BJ (cell line): ENCODE measurements at regions not wholly inside any gene's neighbourhood (a gene's known extent, or its start where the extent isn't known, plus 50 kb on each side); places are given as distances from the start of the nearest gene placed in this dataset.

Source experiments
- CTCF ChIA-PET: fragments of 350-600 bp; formaldehyde crosslinking; extraction: SDS; loops from one replicate; lab custom pipeline; 2021; ENCODE audit warnings: antibody characterized with exemption, inconsistent platforms; lab: Yijun Ruan, JAX
- POLR2A ChIA-PET: fragments of 300-600 bp; sonication (Branson Sonifier 250); formaldehyde crosslinking; extraction: SDS; loops from one replicate; lab custom pipeline; 2021; ENCODE audit warnings: antibody characterized with exemption; lab: Charles Lee
- DNase-seq: peaks from one replicate; pipeline ENCODE4 v3.0.0-alpha.2; 2011; ENCODE audit warnings: low read depth
- H3K27me3 ChIP-seq: 2 replicates; pipeline ENCODE4 v1.6.0; 2011; ENCODE audit warnings: low read length; ENCODE audit not compliant: control insufficient read depth, insufficient read depth
- H3K36me3 ChIP-seq: 2 replicates; pipeline ENCODE4 v1.5.1; 2011; ENCODE audit warnings: low read length; ENCODE audit not compliant: control insufficient read depth, insufficient read depth
- H3K4me3 ChIP-seq: 2 replicates; pipeline ENCODE4 v1.5.1; 2011; ENCODE audit warnings: low read depth, mild to moderate bottlenecking, control low read depth, low read length
- TF ChIP-seq, protein P1 (sequence below): IDR thresholded peaks from 2 replicates; pipeline ENCODE4 v1.5.1; 2011; ENCODE audit warnings: low read depth, mild to moderate bottlenecking, control low read depth, inconsistent platforms, low read length, moderate library complexity; ENCODE audit not compliant: insufficient read depth

DNA sequence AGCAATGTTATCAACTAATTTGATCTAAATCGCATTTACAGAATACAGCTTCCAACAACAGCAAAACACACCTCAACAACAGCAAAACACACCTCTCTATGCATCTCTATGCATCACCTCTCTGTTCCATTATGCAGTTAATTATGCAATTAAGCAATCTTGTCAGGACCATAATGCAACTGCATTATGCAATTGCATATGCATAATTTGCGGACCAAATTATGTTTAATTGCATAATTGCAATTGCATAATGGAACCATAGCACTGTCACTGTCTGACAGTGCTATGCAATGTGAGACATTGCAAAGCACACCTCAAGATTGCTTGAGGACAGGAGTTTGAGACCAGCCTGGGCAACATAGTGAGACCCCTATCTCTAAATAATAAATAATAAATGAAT is 80.4 kb upstream of the PRSS3 start:
- POLR2A ChIA-PET, result no interaction called here
- CTCF ChIA-PET, result interaction anchor here (0.9 kb wide), 1 partner anchor 82 kb away, joined by 3 read pairs; no protein-coding TSS in a partner anchor
- peaks cover 15% of the 10 kb centered on the region for H3K27me3 ChIP-seq
- H3K4me3 ChIP-seq, result no peak overlapping the region
- TF ChIP-seq, protein P1, sequence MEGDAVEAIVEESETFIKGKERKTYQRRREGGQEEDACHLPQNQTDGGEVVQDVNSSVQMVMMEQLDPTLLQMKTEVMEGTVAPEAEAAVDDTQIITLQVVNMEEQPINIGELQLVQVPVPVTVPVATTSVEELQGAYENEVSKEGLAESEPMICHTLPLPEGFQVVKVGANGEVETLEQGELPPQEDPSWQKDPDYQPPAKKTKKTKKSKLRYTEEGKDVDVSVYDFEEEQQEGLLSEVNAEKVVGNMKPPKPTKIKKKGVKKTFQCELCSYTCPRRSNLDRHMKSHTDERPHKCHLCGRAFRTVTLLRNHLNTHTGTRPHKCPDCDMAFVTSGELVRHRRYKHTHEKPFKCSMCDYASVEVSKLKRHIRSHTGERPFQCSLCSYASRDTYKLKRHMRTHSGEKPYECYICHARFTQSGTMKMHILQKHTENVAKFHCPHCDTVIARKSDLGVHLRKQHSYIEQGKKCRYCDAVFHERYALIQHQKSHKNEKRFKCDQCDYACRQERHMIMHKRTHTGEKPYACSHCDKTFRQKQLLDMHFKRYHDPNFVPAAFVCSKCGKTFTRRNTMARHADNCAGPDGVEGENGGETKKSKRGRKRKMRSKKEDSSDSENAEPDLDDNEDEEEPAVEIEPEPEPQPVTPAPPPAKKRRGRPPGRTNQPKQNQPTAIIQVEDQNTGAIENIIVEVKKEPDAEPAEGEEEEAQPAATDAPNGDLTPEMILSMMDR, result no peak
- no peaks in the 10 kb centered on the region for H3K36me3 ChIP-seq
- no peak for DNase-seq

DNA sequence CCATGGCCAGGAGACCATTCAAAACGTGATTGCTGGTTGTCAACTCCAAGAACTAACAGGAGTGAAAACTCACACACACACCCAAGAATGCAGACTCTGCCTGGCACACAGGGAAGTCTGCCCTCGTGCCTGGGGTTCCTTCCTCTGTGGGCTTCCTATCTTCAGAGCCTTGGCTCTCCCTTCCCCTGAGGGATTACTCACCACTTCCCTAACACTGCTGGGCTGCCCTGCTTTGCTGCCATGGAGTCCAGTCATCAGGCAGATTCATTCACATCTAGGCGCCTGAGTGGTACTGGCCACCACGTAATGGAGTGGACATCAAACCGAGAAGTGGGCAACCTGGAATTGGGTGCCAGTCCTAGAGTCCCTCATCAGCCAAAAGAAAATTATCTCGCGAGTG is 76.4 kb upstream of the PRSS3 start:
- Histone ChIP-seq H3K36me3 (no peaks in the 10 kb centered on the region), H3K27me3 (peaks cover 12% of the 10 kb centered on the region), H3K4me3 (no peak overlapping the region)
- CTCF ChIA-PET, result interaction anchor here (0.9 to 10.8 kb wide), 4 partner anchors 24 to 107 kb away, joined by 3 to 276 read pairs (median 4); no protein-coding TSS in a partner anchor
- DNase-seq, result no peak
- POLR2A ChIA-PET, result no interaction called here
- TF ChIP-seq, protein P1, result no peak

DNA sequence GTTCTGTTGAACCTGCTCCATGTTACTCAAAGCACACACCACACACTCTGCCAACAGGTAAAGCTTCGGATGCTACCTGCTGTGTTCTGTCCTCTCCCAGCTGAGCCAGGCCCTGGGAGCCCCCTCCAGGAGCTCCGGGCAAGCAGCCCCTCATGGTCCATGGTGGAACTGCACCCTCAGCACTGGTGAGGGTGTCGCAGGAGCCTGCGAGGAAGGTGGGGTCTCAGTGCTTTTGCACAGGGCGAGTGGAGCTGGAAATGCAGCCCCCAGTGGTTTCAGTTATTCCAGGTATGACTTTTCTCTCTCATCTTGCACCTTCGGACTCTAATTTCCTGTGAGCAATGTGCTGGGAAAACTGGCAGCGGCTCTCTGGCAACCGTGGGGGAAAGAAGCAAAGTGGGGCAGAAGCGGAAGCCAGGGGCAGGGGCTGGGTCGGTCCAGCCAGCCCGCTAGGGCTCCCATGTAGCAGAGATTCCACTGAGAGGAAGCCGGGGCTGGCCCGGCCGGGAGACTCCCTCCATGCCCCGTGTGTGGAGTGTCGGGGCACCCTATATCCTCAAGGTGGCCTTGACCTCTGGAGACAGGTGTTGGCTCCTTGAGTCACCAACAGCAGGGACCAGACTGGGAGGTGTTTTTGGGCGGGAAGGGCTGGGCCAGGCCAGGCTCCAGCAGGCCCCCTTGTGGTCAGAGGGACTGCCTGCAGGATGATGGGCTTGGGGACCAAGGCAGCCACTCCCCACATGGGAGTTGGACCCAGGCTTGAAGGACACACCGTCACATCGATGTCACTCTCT is 75.6 kb upstream of the PRSS3 start:
- Histone ChIP-seq H3K36me3 (no peaks in the 10 kb centered on the region), H3K27me3 (peaks cover 12% of the 10 kb centered on the region), H3K4me3 (no peak overlapping the region)
- CTCF ChIA-PET, result interaction anchor here (0.9 to 10.8 kb wide), 8 partner anchors 11 to 115 kb away, joined by 3 to 276 read pairs (median 4); no protein-coding TSS in a partner anchor
- POLR2A ChIA-PET, result no interaction called here
- no peak for DNase-seq
- TF ChIP-seq, protein P1, result peak; percentile 67

DNA sequence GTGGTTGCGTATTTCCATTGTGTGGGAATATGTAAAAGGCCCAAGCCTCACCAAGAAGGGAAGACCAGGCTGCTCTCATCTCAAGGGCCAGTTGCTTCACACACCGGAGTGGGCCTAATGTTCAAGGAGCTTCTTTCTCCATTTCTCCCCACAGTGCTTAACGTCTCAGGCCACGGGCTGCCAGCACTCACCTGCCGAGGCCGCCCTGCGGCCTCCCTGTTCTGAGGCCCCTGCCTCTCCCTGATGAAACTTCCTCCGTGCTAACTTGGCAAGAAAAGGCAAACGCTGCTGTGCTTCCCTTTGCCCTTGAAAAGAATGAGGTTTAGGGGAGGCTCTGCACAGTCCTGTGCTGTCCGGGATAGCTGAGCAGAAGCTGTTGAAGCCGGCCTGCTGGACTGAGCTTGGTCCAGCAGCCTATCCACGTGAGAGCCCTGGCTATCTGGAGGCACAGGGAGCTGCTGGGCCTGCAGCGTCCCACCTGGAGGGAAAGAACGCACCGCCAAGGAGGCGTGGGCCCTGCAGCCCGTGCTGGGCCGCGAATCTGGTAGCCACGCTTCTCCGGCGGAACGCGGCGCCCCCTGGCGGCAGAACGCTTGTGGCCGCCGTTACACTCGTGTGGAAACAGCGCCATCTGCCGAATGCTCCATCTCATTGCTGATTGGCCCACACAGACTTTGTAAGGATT is 73.5 kb upstream of the PRSS3 start:
- H3K36me3 ChIP-seq, result no peaks in the 10 kb centered on the region
- TF ChIP-seq, protein P1, result peak; percentile 100
- ChIA-PET POLR2A (no interaction called here), CTCF (interaction anchor here (0.6 to 10.8 kb wide), 26 partner anchors 9 to 352 kb away, joined by 3 to 276 read pairs (median 4); partner anchors contain the start of gene NOL6)
- peaks cover 11% of the 10 kb centered on the region for H3K27me3 ChIP-seq
- no peak overlapping the region for H3K4me3 ChIP-seq
- no peak for DNase-seq

DNA sequence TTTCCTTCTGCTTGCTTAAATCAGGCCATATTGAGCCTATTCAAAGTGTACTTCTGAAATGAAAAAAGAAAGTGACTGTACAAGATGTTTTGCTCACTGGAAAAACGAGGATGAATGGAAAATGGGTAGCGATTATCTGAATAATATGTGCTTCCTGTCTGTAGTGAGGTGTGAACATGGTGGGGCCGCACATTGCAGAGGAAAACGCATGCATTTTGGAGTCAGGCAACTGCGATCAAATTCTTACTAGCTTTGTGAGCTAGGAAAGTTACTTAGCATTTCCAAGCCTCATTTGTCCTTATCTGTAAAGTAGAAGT is 73.0 kb upstream of the PRSS3 start:
- ChIA-PET CTCF (interaction anchor here (0.6 to 10.8 kb wide), 17 partner anchors 9 to 348 kb away, joined by 3 to 276 read pairs (median 5); partner anchors contain the start of gene NOL6), POLR2A (no interaction called here)

More for the DNA sequence above, 73.0 kb upstream of the PRSS3 start:
- TF ChIP-seq, protein P1, result no peak
- H3K4me3 ChIP-seq, result no peak overlapping the region
- no peak for DNase-seq
- H3K27me3 ChIP-seq, result peaks cover 11% of the 10 kb centered on the region
- H3K36me3 ChIP-seq, result no peaks in the 10 kb centered on the region
